ENCODE measurements at regions not wholly inside any gene's neighbourhood (a gene's known extent, or its start where the extent isn't known, plus 50 kb on each side); places are given as distances from the start of the nearest gene placed in this dataset.

DNA sequence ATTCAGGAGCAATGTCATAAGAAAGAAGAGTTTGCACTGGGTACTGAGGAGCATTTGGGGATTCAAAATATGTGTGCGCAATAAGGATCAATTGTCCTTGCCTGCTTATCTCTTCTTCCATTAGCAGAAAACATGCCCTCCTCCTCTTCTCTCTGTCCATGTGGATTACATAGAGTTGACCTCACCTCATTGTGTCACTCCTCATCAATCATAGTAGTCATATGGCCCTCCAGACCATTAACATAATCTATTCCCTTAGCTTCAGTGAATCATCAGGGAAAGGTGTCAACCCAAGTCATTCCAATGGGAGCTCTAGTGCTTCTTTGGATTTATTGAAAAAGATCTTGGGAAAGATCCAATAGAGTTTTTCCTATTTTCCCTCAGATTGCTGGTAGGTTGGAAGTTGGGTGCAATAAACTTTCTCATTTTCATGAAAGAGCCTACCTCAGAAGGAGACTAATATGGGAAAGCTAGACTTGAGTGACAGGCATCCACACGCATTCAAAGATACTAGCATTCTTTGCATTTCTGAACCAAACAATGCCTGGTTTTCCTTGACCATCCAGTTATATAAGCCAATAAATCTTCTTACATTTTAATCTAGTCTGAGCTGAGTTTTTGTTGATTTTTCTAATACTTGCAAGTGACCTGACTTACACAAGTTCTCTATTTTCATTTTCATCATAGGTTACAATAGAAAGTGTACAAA is 71.5 kb upstream of the FAM13C start:
- no peak for TF ChIP-seq CTCF (IDR thresholded peaks at IDR 0.05; ENCODE audit: low read depth, low read length)
- TF ChIP-seq, protein P1, sequence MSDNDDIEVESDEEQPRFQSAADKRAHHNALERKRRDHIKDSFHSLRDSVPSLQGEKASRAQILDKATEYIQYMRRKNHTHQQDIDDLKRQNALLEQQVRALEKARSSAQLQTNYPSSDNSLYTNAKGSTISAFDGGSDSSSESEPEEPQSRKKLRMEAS (IDR thresholded peaks at IDR 0.05; ENCODE audit: low read depth, low read length): no peak

All from NB4 (cell line).